HepG2 (cell line): ENCODE measurements at regions not wholly inside any gene's neighbourhood (a gene's known extent, or its start where the extent isn't known, plus 50 kb on each side); places are given as distances from the start of the nearest gene placed in this dataset.
A peak's percentile ranks its signal among the peaks of the same experiment; 100 is the strongest.

Source experiments
- ATAC-seq: fragments of 200-7000 bp; cut with Tn5 transposase; 3 replicates; pipeline ENCODE4 v1.9.1; 2020; ENCODE audit warnings: mild to moderate bottlenecking, moderate library complexity
- BruUV-seq: library from RNA; stranded (reverse); fragments of 400-500 nt; replicated peaks from 2 replicates; lab custom pipeline; 2021; lab: Mats Ljungman, UMichigan
- CTCF ChIA-PET: fragments of 300-600 bp; formaldehyde crosslinking; extraction: SDS; loops from one replicate; lab custom pipeline; 2021; ENCODE audit warnings: low total read pairs, inconsistent platforms, low intra/inter-chr PET ratio; lab: Yijun Ruan, JAX
- POLR2A ChIA-PET: fragments of 350-600 bp; sonication (Branson Sonifier 250); formaldehyde crosslinking; loops from one replicate; lab custom pipeline; 2020; ENCODE audit warnings: antibody characterized with exemption, inconsistent platforms; lab: Yijun Ruan, JAX
- DNase-seq: peaks from one replicate; pipeline ENCODE4 v3.0.0-alpha.2; 2015; ENCODE audit warnings: low spot score
- FAIRE-seq: peaks from 3 replicates; lab custom pipeline; 2011; peaks lifted over from hg19 to GRCh38; lab: Jason Lieb, UNC
- H2AFZ ChIP-seq: one replicate; pipeline ENCODE4 v1.6.1; 2011; ENCODE audit warnings: low read length, inconsistent platforms
- H3K27ac ChIP-seq: fragments of 300-600 bp; 3 replicates; pipeline ENCODE4 v1.8.0; 2011; ENCODE audit warnings: mixed run types, mild to moderate bottlenecking, mixed read lengths, low read length, inconsistent platforms; ENCODE audit not compliant: insufficient read depth; ENCODE audit errors: extremely low read length
- H3K27me3 ChIP-seq, 2 experiments: fragments of 200-600 bp in 1 of 2; 2 replicates in 1 of 2; 3 replicates in 1 of 2; pipeline versions ENCODE4 v1.6.0 to v1.8.0; 2011; ENCODE audit warnings: low read length in 2 of 2, mild to moderate bottlenecking in 2 of 2, moderate library complexity in 2 of 2, inconsistent platforms in 1 of 2; ENCODE audit not compliant: insufficient read depth in 2 of 2, control insufficient read depth in 1 of 2
- H3K36me3 ChIP-seq, 2 experiments: fragments of 200-600 bp in 1 of 2; replicated peaks in 1 of 2; 2 replicates in 1 of 2; 3 replicates in 1 of 2; pipeline versions ENCODE4 v1.5.1 to v1.8.0; 2011; ENCODE audit warnings: low read length in 2 of 2, inconsistent platforms in 1 of 2; ENCODE audit not compliant: insufficient read depth in 2 of 2, control insufficient read depth in 1 of 2
- H3K4me1 ChIP-seq: 2 replicates; pipeline ENCODE4 v1.5.1; 2012; ENCODE audit warnings: low read length, inconsistent platforms; ENCODE audit not compliant: insufficient read depth
- H3K4me2 ChIP-seq: 2 replicates; pipeline ENCODE4 v1.6.0; 2011; ENCODE audit warnings: low read depth, low read length, inconsistent platforms
- H3K4me3 ChIP-seq, 3 experiments: fragments of 200-600 bp in 1 of 3; sonication (generic), shearing (Covaris generic) in 1 of 3; replicated peaks in 1 of 3; 2 replicates each; pipeline ENCODE4 v1.5.1; 2011 to 2016; ENCODE audit warnings: low read length in 3 of 3, inconsistent platforms in 2 of 3, low read depth in 2 of 3, mild to moderate bottlenecking in 2 of 3, control low read depth in 1 of 3, mixed read lengths in 1 of 3; ENCODE audit not compliant: insufficient read depth in 1 of 3
- H3K79me2 ChIP-seq: one replicate; pipeline ENCODE4 v1.6.1; 2011; ENCODE audit warnings: low read length, inconsistent platforms; ENCODE audit not compliant: insufficient read depth
- H3K9ac ChIP-seq: 2 replicates; pipeline ENCODE4 v1.6.0; 2011; ENCODE audit warnings: mild to moderate bottlenecking, low read depth, low read length, inconsistent platforms; ENCODE audit not compliant: insufficient read depth
- H3K9me3 ChIP-seq: 2 replicates; pipeline ENCODE4 v1.5.1; 2012; ENCODE audit warnings: mild to moderate bottlenecking, low read length
- H4K20me1 ChIP-seq: 2 replicates; pipeline ENCODE4 v1.6.0; 2011; ENCODE audit warnings: inconsistent platforms, mild to moderate bottlenecking, low read length, moderate library complexity; ENCODE audit not compliant: insufficient read depth
- MNT ChIP-seq: fragments of 450-650 bp; IDR thresholded peaks from 2 replicates; pipeline ENCODE4 v1.6.1; 2016
- NFYC ChIP-seq: IDR thresholded peaks from 2 replicates; pipeline ENCODE4 v1.6.1; 2016; ENCODE audit warnings: missing genetic modification reagents, missing compliant biosample characterization
- RNF2 ChIP-seq: fragments of 450-650 bp; conservative IDR thresholded peaks from 2 replicates; pipeline ENCODE4 v1.6.1; 2016; ENCODE audit warnings: low read depth
- SAFB2 ChIP-seq: sonication (generic); formaldehyde crosslinking; IDR thresholded peaks from 2 replicates; pipeline ENCODE4 v1.5.1; 2020; ENCODE audit warnings: missing genetic modification reagents, low read depth, mild to moderate bottlenecking, borderline replicate concordance
- TEAD3 ChIP-seq: optimal IDR thresholded peaks from 2 replicates; pipeline ENCODE3; 2016; ENCODE audit warnings: borderline replicate concordance
- ZBTB37 ChIP-seq: sonication (generic); formaldehyde crosslinking; IDR thresholded peaks from 2 replicates; pipeline ENCODE4 v1.4.0; 2020; ENCODE audit warnings: mild to moderate bottlenecking, missing genetic modification reagents
- ZBTB49 ChIP-seq: sonication (generic); formaldehyde crosslinking; IDR thresholded peaks from 2 replicates; pipeline ENCODE4 v1.4.0; 2020; ENCODE audit warnings: missing genetic modification reagents, borderline replicate concordance
- ZFP1 ChIP-seq: IDR thresholded peaks from 2 replicates; pipeline ENCODE4 v1.6.1; 2016
- ZMYM4 ChIP-seq: sonication (generic); formaldehyde crosslinking; IDR thresholded peaks from 2 replicates; pipeline ENCODE4 v1.8.1; 2023; ENCODE audit warnings: mild to moderate bottlenecking, missing genetic modification reagents
- ZNF333 ChIP-seq: sonication (generic); formaldehyde crosslinking; IDR thresholded peaks from 2 replicates; pipeline ENCODE4 v1.4.0; 2020; ENCODE audit warnings: mild to moderate bottlenecking, missing genetic modification reagents, borderline replicate concordance
- ZNF446 ChIP-seq: sonication (generic); formaldehyde crosslinking; IDR thresholded peaks from 2 replicates; pipeline ENCODE4 v1.5.0; 2020; ENCODE audit warnings: mild to moderate bottlenecking, missing genetic modification reagents
- ZNF772 ChIP-seq: sonication (generic); formaldehyde crosslinking; IDR thresholded peaks from 2 replicates; pipeline ENCODE4 v1.5.0; 2020; ENCODE audit warnings: mild to moderate bottlenecking, missing genetic modification reagents
- ZNF879 ChIP-seq: sonication (generic); formaldehyde crosslinking; IDR thresholded peaks from 2 replicates; pipeline ENCODE4 v1.8.1; 2023; ENCODE audit warnings: missing genetic modification reagents
- ZNF883 ChIP-seq: sonication (generic); formaldehyde crosslinking; IDR thresholded peaks from 2 replicates; pipeline ENCODE4 v1.5.1; 2020; ENCODE audit warnings: mild to moderate bottlenecking, missing genetic modification reagents; ENCODE audit errors: not compliant biosample characterization
- WGBS: methylation state at CpG from one replicate; pipeline ENCODE4 v1.1.6; 2017; ENCODE audit warnings: low lambda C conversion rate; 5-methylcytosine and 5-hydroxymethylcytosine counted together
- in situ Hi-C: cut with HindIII; loops from 2 replicates; pipeline ENCODE4 v1.10.0; 2017; ENCODE audit warnings: low pct_unique_long_range_greater_than_20kb; ENCODE audit not compliant: extremely low pct_ligation_motif_present
- intact Hi-C: fragments of 100-400 bp; cut with micrococcal nuclease; formaldehyde crosslinking; loops from one replicate; pipeline ENCODE4 v1.10.0; 2022; ENCODE audit not compliant: unreplicated experiment

- no peak for FAIRE-seq
- in situ Hi-C loops (no loop called here), intact Hi-C loops (no loop called here)
- no peaks in the 10 kb centered on the region for H3K36me3 ChIP-seq
- no TSS peak for BruUV-seq
- H3K9ac ChIP-seq, result no peak overlapping the region
- POLR2A ChIA-PET, result no interaction called here
- H3K79me2 ChIP-seq, result no peaks in the 10 kb centered on the region
- no peak overlapping the region for H3K4me2 ChIP-seq
- no peaks in the 10 kb centered on the region for H3K4me1 ChIP-seq
- H2AFZ ChIP-seq, result no peak overlapping the region
- no peak for DNase-seq
- no peak for ATAC-seq
- H3K9me3 ChIP-seq, result no peaks in the 10 kb centered on the region
- no peak overlapping the region for H3K4me3 ChIP-seq
- CTCF ChIA-PET, result no interaction called here
- TF ChIP-seq ZBTB37 (CRISPR knock-in tag) (no peak), MNT (peak; percentile 58)
- WGBS, result 46% methylated on average over 2 of the region's 2 CpGs
- no peaks in the 10 kb centered on the region for H4K20me1 ChIP-seq
- H3K27me3 ChIP-seq, result no peaks in the 10 kb centered on the region; a peak in 1 of 5 replicates
- H3K27ac ChIP-seq, result no peak overlapping the region
These were observed 183.8 kb upstream of the EYA4 start for GRCh38 chr6:133057352-133057751.

GRCh38 chr6:133062077-133062476 lies 179.1 kb upstream of the EYA4 start:
- DNase-seq (no peak), ATAC-seq (no peak), FAIRE-seq (no peak)
- no TSS peak for BruUV-seq
- Histone ChIP-seq H3K4me1 (no peaks in the 10 kb centered on the region), H4K20me1 (no peaks in the 10 kb centered on the region), H3K4me2 (no peak overlapping the region), H3K27ac (no peak overlapping the region), H3K36me3 (no peaks in the 10 kb centered on the region), H3K79me2 (no peaks in the 10 kb centered on the region), H3K9me3 (no peaks in the 10 kb centered on the region), H3K27me3 (no peaks in the 10 kb centered on the region; a peak in 1 of 5 replicates), H3K4me3 (no peak overlapping the region), H2AFZ (no peak overlapping the region), H3K9ac (no peak overlapping the region)
- in situ Hi-C loops (no loop called here), intact Hi-C loops (no loop called here)
- POLR2A ChIA-PET, result no interaction called here
- 33% methylated on average over 4 of the region's 4 CpGs for WGBS
- CTCF ChIA-PET, result no interaction called here
- TF ChIP-seq ZNF333 (CRISPR knock-in tag) (no peak), ZNF883 (CRISPR knock-in tag) (no peak), ZFP1 (CRISPR knock-in tag) (no peak), SAFB2 (no peak), ZNF446 (CRISPR knock-in tag) (no peak), ZMYM4 (CRISPR knock-in tag) (no peak), NFYC (CRISPR knock-in tag) (no peak), ZNF879 (CRISPR knock-in tag) (no peak), RNF2 (no peak), ZBTB49 (CRISPR knock-in tag) (no peak), ZNF772 (CRISPR knock-in tag) (no peak), TEAD3 (CRISPR knock-in tag) (no peak)
